SK-N-SH treated with all-trans-retinoic acid at 6 μM for 48 hours (cell line): ENCODE measurements at regions not wholly inside any gene's neighbourhood (a gene's known extent, or its start where the extent isn't known, plus 50 kb on each side); places are given as distances from the start of the nearest gene placed in this dataset.

Experiments used
- CSDC2 ChIP-seq: fragments of 250-450 bp; sonication (Bioruptor Pico); IDR thresholded peaks from 2 replicates; pipeline ENCODE4 v1.5.0; 2020; ENCODE audit warnings: mild to moderate bottlenecking, moderate library complexity
- PATZ1 ChIP-seq: fragments of 250-450 bp; sonication (Bioruptor Pico); IDR thresholded peaks from 2 replicates; pipeline ENCODE4 v1.8.0; 2020; ENCODE audit warnings: mild to moderate bottlenecking, moderate library complexity, borderline replicate concordance

GRCh38 chr22:22042009-22042408 is 59.4 kb upstream of the TOP3B start:
- TF ChIP-seq CSDC2 (no peak), PATZ1 (CRISPR knock-in tag) (no peak)
